Lower leg skin (tissue), 4 donors: ENCODE measurements at regions not wholly inside any gene's neighbourhood (a gene's known extent, or its start where the extent isn't known, plus 50 kb on each side); places are given as distances from the start of the nearest gene placed in this dataset.

Experiments
- DNase-seq, 2 donors: peaks; one replicate each; pipeline ENCODE4 v3.0.0-alpha.2; 2019; ENCODE audit warnings: low spot score in 2 of 2
- H3K4me3 ChIP-seq: fragments of 200-600 bp; sonication (generic); 2 replicates; pipeline ENCODE4 v1.5.1; 2017; ENCODE audit warnings: mild to moderate bottlenecking, low read depth; ENCODE audit not compliant: poor library complexity, severe bottlenecking
- CTCF ChIP-seq, 3 donors: fragments of 450-650 bp; IDR thresholded peaks; one replicate each; pipeline ENCODE4 v1.5.1; 2016; ENCODE audit warnings: antibody characterized with exemption in 3 of 3, mild to moderate bottlenecking in 3 of 3, moderate library complexity in 2 of 3
- POLR2A ChIP-seq, 2 donors: fragments of 450-650 bp; IDR thresholded peaks; one replicate each; pipeline ENCODE4 v1.6.1; 2016 to 2017; ENCODE audit warnings: antibody characterized with exemption in 2 of 2, mild to moderate bottlenecking in 1 of 2, moderate library complexity in 1 of 2
- WGBS, 2 donors: methylation state at CpG; one replicate each; pipeline ENCODE4 v1.1.5; 2018; 5-methylcytosine and 5-hydroxymethylcytosine counted together
- intact Hi-C: fragments of 100-400 bp; cut with DNase I; formaldehyde crosslinking; loops from one replicate; pipeline ENCODE4 v1.15.0; 2023; ENCODE audit warnings: low total_unique reads

- no peak for DNase-seq
- intact Hi-C loops = no loop called here
- TF ChIP-seq CTCF (IDR thresholded peaks at IDR 0.05) = no peak
- no peak for TF ChIP-seq POLR2A (IDR thresholded peaks at IDR 0.05)
- no peak overlapping the region for H3K4me3 ChIP-seq
- WGBS, 2 donors = 77% methylated on average over 6 of the region's 6 CpGs
These were observed 390.8 kb downstream of the POM121L12 start for GRCh38 chr7:53426145-53426750.

DNA sequence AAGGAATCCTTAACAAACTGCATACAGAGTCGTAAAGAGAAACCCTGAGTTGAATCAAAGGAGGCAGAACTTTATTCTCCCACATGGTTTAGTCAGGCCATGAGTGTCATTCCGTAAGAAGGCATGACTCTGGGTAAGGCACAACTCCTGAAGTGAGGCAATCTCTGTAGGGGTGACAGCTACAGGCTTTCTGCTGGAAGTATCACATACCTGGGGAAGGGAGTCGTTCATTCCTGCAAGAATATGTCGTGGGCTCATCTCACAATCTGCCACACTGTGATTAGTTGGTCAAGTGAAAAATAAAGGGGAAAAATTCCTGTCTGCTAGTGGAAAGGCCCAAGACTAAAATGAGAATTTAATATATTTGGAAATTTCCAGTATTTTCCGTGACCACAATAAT, 392.6 kb downstream of the POM121L12 start:
- H3K4me3 ChIP-seq = no peak overlapping the region
- 84% methylated on average over 5 of the region's 5 CpGs for WGBS, 2 donors
- no peak for DNase-seq
- no peak for TF ChIP-seq POLR2A (IDR thresholded peaks at IDR 0.05)
- TF ChIP-seq CTCF (IDR thresholded peaks at IDR 0.05) = no peak
- intact Hi-C loops = no loop called here

DNA sequence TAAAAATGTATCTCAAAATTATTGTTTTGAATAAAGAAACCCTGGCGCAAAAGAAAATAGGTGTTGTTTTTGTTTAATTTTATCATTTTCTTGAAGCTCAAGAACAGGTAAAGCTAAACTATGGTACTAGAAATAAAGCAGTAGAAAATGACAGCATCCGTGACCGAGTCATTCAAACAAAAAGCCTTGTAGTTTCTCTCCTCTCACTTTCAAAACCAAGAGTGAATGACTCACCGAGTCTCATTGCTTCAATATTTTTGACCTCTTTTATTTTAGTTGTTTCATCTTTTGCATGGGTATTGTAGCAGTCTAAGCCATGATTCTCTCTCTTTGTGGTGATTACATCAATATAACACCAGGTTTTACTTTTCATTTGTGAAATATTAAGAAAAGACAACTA, 396.5 kb downstream of the POM121L12 start:
- TF ChIP-seq CTCF (IDR thresholded peaks at IDR 0.05) (no peak), POLR2A (IDR thresholded peaks at IDR 0.05) (no peak)
- no peak overlapping the region for H3K4me3 ChIP-seq
- no peak for DNase-seq
- intact Hi-C loops = no loop called here
- 91 to 93% methylated on average over 4 of the region's 4 CpGs for WGBS, 2 donors

GRCh38 chr7:53437336-53437735, 401.9 kb downstream of the POM121L12 start:
- DNase-seq = no peak
- 68 to 83% methylated on average over 4 of the region's 4 CpGs for WGBS, 2 donors

DNA sequence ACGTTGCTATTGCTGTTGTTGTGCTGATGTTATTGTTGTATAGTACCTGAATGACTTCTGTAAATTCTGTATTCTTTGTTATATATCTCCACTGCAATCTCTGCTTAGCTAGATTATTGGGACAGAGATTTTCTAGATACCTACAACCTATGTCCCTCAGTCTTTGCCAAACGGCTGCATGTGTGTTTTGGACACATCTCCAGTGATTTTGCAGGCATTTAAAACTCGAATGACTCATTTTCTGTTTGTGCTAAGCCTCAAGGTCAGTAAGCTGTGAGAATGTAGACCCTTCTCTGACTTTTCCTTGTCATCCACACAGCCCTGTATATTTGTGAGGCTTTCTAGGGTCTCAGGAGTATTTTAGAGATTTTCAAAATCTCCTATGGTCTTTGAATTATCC, 410.7 kb downstream of the POM121L12 start:
- 58 to 70% methylated on average over 3 of the region's 3 CpGs for WGBS, 2 donors
- H3K4me3 ChIP-seq = no peak overlapping the region
- no peak for DNase-seq
- TF ChIP-seq CTCF (IDR thresholded peaks at IDR 0.05) (no peak), POLR2A (IDR thresholded peaks at IDR 0.05) (no peak)
- intact Hi-C loops = no loop called here

More at GRCh38 chr7:53437336-53437735, 401.9 kb downstream of the POM121L12 start:
- TF ChIP-seq CTCF (IDR thresholded peaks at IDR 0.05) = no peak
- TF ChIP-seq POLR2A (IDR thresholded peaks at IDR 0.05) = no peak
- H3K4me3 ChIP-seq = no peak overlapping the region
- intact Hi-C loops = no loop called here

DNA sequence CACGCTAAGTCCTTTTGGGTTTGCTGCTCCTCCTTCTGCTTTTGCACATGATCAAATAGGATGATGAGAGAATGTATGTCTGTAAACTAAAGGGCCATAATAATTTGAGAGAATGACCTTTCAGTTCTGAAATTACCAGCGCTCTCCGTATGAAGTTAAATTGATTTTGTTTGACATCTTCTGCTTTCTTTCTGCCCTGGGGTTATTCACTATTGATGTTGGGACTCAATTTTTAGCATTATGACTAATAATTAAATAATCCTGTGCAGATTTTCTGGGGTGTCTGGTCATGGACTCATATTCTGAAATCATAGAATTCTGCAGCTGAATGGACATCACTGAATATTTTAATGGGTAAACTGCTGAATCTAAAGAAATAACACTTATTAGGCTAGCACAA, 423.2 kb downstream of the POM121L12 start:
- TF ChIP-seq CTCF (IDR thresholded peaks at IDR 0.05) (no peak), POLR2A (IDR thresholded peaks at IDR 0.05) (no peak)
- intact Hi-C loops = no loop called here
- DNase-seq = no peak
- 83 to 86% methylated on average over 3 of the region's 3 CpGs for WGBS, 2 donors
- no peak overlapping the region for H3K4me3 ChIP-seq
